Esophagus muscularis mucosa (tissue), 4 donors: ENCODE measurements at regions not wholly inside any gene's neighbourhood (a gene's known extent, or its start where the extent isn't known, plus 50 kb on each side); places are given as distances from the start of the nearest gene placed in this dataset.

Experiments
- DNase-seq: peaks from one replicate; pipeline ENCODE4 v3.0.0-alpha.2; 2017; ENCODE audit errors: extremely low spot score
- H3K27ac ChIP-seq, 4 donors: fragments of 200-600 bp; sonication (generic); replicated peaks in 1 of 4; 1 replicate in 3 of 4; 2 replicates in 1 of 4; pipeline ENCODE4 v1.5.1; 2016 to 2019; ENCODE audit warnings: mild to moderate bottlenecking in 1 of 4
- H3K27me3 ChIP-seq, 4 donors: fragments of 200-600 bp; sonication (generic); one replicate each; pipeline versions ENCODE4 v1.5.1 to v1.6.0; 2016 to 2019
- H3K36me3 ChIP-seq, 4 donors: fragments of 200-600 bp; sonication (generic); one replicate each; pipeline ENCODE4 v1.5.1; 2016 to 2019
- H3K4me1 ChIP-seq, 4 donors: fragments of 200-600 bp; sonication (generic); one replicate each; pipeline ENCODE4 v1.5.1; 2016 to 2019
- H3K4me3 ChIP-seq, 4 donors: fragments of 200-600 bp; sonication (generic); 1 replicate in 2 of 4; 2 replicates in 2 of 4; pipeline ENCODE4 v1.5.1; 2016 to 2019; ENCODE audit warnings: mild to moderate bottlenecking in 4 of 4, moderate library complexity in 1 of 4
- H3K9me3 ChIP-seq, 4 donors: fragments of 200-600 bp; sonication (generic); 1 replicate in 3 of 4; 2 replicates in 1 of 4; pipeline ENCODE4 v1.5.1; 2016 to 2019
- EP300 ChIP-seq: sonication (generic); formaldehyde crosslinking; IDR thresholded peaks from one replicate; pipeline ENCODE4 v1.6.1; 2017; ENCODE audit warnings: antibody characterized with exemption
- POLR2A ChIP-seq: fragments of 450-650 bp; IDR thresholded peaks from one replicate; pipeline ENCODE4 v1.6.1; 2017; ENCODE audit warnings: antibody characterized with exemption, moderate library complexity, mild to moderate bottlenecking, low read depth
- POLR2AphosphoS5 ChIP-seq, 2 donors: sonication (generic); formaldehyde crosslinking; IDR thresholded peaks; one replicate each; pipeline ENCODE4 v1.6.1; 2017; ENCODE audit warnings: antibody characterized with exemption in 2 of 2
- WGBS: methylation state at CpG from one replicate; pipeline ENCODE4 v1.1.5; 2018; 5-methylcytosine and 5-hydroxymethylcytosine counted together
- intact Hi-C: fragments of 100-400 bp; cut with DNase I; formaldehyde crosslinking; loops from one replicate; pipeline ENCODE4 v1.15.1; 2023
- TF ChIP-seq, protein P1 (sequence below), 3 experiments: fragments of 200-600 bp in 2 of 3; fragments of 450-650 bp in 1 of 3; sonication (generic) in 2 of 3; IDR thresholded peaks; one replicate each; pipeline ENCODE4 v1.5.1; 2017 to 2019; ENCODE audit warnings: antibody characterized with exemption in 3 of 3, mild to moderate bottlenecking in 2 of 3, moderate library complexity in 1 of 3

- WGBS = 88% methylated on average over 5 of the region's 5 CpGs
- TF ChIP-seq, protein P1, sequence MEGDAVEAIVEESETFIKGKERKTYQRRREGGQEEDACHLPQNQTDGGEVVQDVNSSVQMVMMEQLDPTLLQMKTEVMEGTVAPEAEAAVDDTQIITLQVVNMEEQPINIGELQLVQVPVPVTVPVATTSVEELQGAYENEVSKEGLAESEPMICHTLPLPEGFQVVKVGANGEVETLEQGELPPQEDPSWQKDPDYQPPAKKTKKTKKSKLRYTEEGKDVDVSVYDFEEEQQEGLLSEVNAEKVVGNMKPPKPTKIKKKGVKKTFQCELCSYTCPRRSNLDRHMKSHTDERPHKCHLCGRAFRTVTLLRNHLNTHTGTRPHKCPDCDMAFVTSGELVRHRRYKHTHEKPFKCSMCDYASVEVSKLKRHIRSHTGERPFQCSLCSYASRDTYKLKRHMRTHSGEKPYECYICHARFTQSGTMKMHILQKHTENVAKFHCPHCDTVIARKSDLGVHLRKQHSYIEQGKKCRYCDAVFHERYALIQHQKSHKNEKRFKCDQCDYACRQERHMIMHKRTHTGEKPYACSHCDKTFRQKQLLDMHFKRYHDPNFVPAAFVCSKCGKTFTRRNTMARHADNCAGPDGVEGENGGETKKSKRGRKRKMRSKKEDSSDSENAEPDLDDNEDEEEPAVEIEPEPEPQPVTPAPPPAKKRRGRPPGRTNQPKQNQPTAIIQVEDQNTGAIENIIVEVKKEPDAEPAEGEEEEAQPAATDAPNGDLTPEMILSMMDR (IDR thresholded peaks at IDR 0.05) = no peak
- TF ChIP-seq EP300 = no peak
- TF ChIP-seq POLR2A = no peak
- no peaks in the 10 kb centered on the region for H3K9me3 ChIP-seq
- no peak overlapping the region for H3K27ac ChIP-seq
- no peak for DNase-seq
- no peaks in the 10 kb centered on the region for H3K27me3 ChIP-seq
- intact Hi-C loops = no loop called here
- H3K36me3 ChIP-seq = no peaks in the 10 kb centered on the region
- H3K4me3 ChIP-seq = no peak overlapping the region
- no peaks in the 10 kb centered on the region for H3K4me1 ChIP-seq
Measured at GRCh38 chr12:114841557-114842251, 157.7 kb upstream of the TBX3 start.

DNA sequence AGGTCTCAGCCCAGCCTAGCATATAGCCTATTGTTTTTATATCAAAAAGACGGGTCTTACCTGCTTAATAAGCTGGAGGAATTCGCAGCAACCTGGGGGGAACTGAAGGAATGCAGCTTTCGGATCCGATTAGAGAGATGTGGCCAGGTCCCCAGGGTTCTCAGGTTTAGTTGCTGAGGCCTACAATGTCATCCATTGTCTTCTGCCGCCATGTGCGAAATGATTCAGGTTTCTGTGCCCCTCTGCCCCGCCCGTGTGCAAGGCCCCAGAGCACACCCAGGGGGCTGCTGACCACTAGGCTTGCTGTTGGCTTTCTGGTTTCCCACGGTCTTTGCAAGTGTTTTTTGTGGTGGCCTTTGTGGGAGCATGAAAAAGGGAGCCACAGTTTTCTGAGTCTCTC, 154.5 kb upstream of the TBX3 start:
- no peaks in the 10 kb centered on the region for H3K4me1 ChIP-seq
- H3K27me3 ChIP-seq = no peaks in the 10 kb centered on the region
- intact Hi-C loops = no loop called here
- peaks cover 0 to 13% (median 8%) of the 10 kb centered on the region in 4 donors for H3K9me3 ChIP-seq
- H3K27ac ChIP-seq = no peak overlapping the region
- TF ChIP-seq POLR2AphosphoS5 (IDR thresholded peaks at IDR 0.05) (no peak), POLR2A (no peak), EP300 (no peak)
- TF ChIP-seq, protein P1 (IDR thresholded peaks at IDR 0.05) = no peak
- WGBS = 93% methylated on average over 8 of the region's 9 CpGs
- H3K4me3 ChIP-seq = no peak overlapping the region
- DNase-seq = no peak
- no peaks in the 10 kb centered on the region for H3K36me3 ChIP-seq

- no peak overlapping the region for H3K4me3 ChIP-seq
- H3K27me3 ChIP-seq = no peaks in the 10 kb centered on the region
- TF ChIP-seq EP300 = no peak
- TF ChIP-seq, protein P1 (IDR thresholded peaks at IDR 0.05) = no peak
- no peak for TF ChIP-seq POLR2AphosphoS5 (IDR thresholded peaks at IDR 0.05)
- no peak for TF ChIP-seq POLR2A
- intact Hi-C loops = no loop called here
- no peaks in the 10 kb centered on the region for H3K4me1 ChIP-seq
- H3K27ac ChIP-seq = no peak overlapping the region
- no peaks in the 10 kb centered on the region for H3K36me3 ChIP-seq
- WGBS = 97% methylated on average over 3 of the region's 3 CpGs
- H3K9me3 ChIP-seq = peaks cover 0 to 13% (median 8%) of the 10 kb centered on the region in 4 donors
- no peak for DNase-seq
Measured at GRCh38 chr12:114836609-114837008, 152.6 kb upstream of the TBX3 start.

GRCh38 chr12:114835031-114835430, 151.1 kb upstream of the TBX3 start:
- TF ChIP-seq POLR2A (no peak), POLR2AphosphoS5 (IDR thresholded peaks at IDR 0.05) (no peak), EP300 (no peak)
- TF ChIP-seq, protein P1 (IDR thresholded peaks at IDR 0.05) = no peak
- peaks cover 0 to 13% (median 8%) of the 10 kb centered on the region in 4 donors for H3K9me3 ChIP-seq
- DNase-seq = no peak
- H3K27me3 ChIP-seq = no peaks in the 10 kb centered on the region
- WGBS = 92% methylated on average over 2 of the region's 2 CpGs
- H3K36me3 ChIP-seq = no peaks in the 10 kb centered on the region
- no peaks in the 10 kb centered on the region for H3K4me1 ChIP-seq
- intact Hi-C loops = no loop called here
- no peak overlapping the region for H3K4me3 ChIP-seq
- H3K27ac ChIP-seq = no peak overlapping the region

DNA sequence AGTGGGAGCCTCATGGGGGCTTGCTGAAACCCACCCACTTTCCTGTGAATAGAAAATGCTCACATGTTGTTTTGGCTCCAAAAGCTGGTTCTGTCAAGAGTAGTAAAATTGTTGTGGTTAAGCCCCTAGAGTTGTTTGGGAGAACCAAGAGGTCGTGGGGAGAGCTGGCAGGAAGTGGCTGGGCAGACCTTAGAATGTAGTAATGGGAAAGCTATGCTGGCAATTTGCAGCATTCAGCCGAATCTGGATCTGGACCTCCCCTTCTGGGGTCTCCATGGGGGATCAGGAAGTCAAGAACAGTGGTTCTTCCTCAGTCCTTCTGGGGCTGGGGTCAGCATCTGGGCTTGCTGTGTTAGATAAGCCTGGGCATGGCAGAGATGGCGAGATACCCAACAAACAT, 150.6 kb upstream of the TBX3 start:
- peaks cover 0 to 13% (median 8%) of the 10 kb centered on the region in 4 donors for H3K9me3 ChIP-seq
- WGBS = 50% methylated on average over 3 of the region's 3 CpGs
- no peak overlapping the region for H3K4me3 ChIP-seq
- DNase-seq = no peak
- H3K27me3 ChIP-seq = no peaks in the 10 kb centered on the region
- intact Hi-C loops = no loop called here
- H3K36me3 ChIP-seq = no peaks in the 10 kb centered on the region
- no peak overlapping the region for H3K27ac ChIP-seq
- TF ChIP-seq EP300 (no peak), POLR2A (no peak), POLR2AphosphoS5 (IDR thresholded peaks at IDR 0.05) (no peak)
- TF ChIP-seq, protein P1 (IDR thresholded peaks at IDR 0.05) = no peak
- no peaks in the 10 kb centered on the region for H3K4me1 ChIP-seq
